Esophagus squamous epithelium (tissue), 4 donors: ENCODE measurements at regions not wholly inside any gene's neighbourhood (a gene's known extent, or its start where the extent isn't known, plus 50 kb on each side); places are given as distances from the start of the nearest gene placed in this dataset.

Experiments
- CTCF ChIP-seq, 6 experiments: fragments of 450-650 bp in 4 of 6; fragments of 200-600 bp in 2 of 6; sonication (generic) in 2 of 6; IDR thresholded peaks; one replicate each; pipeline ENCODE4 v1.5.1; 2016 to 2019; ENCODE audit warnings: antibody characterized with exemption in 6 of 6, mild to moderate bottlenecking in 4 of 6, moderate library complexity in 4 of 6
- POLR2A ChIP-seq, 4 donors: fragments of 450-650 bp; IDR thresholded peaks; one replicate each; pipeline ENCODE4 v1.6.1; 2017; ENCODE audit warnings: antibody characterized with exemption in 4 of 4, mild to moderate bottlenecking in 4 of 4, moderate library complexity in 3 of 4

GRCh38 chr16:79768276-79768970 is 167.9 kb upstream of the MAF start:
- TF ChIP-seq CTCF (IDR thresholded peaks at IDR 0.05) (no peak), POLR2A (IDR thresholded peaks at IDR 0.05) (no peak)
